ENCODE measurements at regions not wholly inside any gene's neighbourhood (a gene's known extent, or its start where the extent isn't known, plus 50 kb on each side); places are given as distances from the start of the nearest gene placed in this dataset.

DNA sequence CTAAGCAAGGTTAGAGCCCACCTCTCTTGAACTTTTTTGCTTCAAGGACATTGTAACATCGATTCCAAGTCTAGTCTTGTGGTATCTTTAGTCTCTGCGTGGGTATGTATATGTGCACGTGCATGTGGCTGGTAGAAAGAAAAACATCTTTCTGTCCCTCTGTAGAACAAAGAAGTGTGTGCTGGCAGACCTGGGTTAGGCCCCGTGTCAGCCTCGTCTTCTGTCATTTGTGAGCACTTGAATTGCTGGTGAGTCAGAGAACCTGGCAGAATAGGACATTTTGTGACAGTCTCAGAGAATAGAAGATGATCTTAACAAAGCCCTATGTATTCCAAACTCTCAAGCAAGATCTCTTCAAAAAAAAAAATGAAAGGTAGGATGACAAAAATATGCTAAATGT, 102.2 kb upstream of the ATP10A start:
- no peak for DNase-seq (ENCODE audit: low read depth in 2 of 2)

DNA sequence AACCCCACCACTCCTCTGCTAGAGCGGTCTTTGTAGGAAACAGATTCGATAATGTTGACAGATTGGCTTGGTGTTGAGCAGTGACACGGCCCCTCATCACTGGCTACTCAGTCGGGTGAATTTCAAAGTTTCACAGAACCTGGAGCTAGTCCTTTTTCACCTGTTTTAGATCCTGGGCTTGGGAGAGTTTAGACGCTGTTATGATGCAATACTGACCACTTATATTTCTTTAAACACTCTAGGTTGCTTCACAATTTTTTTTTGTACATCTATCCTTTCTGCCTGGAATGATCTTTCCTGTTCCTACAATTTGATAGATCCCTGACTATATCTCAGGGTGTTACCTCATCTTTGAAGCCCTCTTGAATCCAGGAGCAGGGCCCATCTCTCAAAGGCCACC, 97.1 kb upstream of the ATP10A start:
- no peak for DNase-seq (ENCODE audit: low read depth in 2 of 2)

DNA sequence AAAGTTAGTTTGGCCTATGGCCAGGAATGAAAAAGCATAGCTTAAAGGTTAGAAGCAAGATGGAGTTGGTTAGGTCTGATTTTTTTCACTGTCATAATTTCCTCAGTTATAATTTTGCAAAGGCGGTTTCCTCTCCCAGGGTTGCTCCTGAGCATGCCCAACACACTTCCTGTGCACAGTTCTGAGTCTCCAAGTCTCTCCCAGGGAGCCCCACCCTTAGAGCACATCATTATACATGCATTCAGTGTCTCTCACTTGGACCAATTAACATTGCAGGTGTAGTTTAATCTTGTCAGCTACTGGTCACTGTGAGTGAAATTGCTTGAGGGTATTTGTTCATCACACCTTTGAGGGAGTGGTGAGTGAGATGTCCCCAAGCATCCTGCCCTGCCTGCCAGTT, 96.0 kb upstream of the ATP10A start:
- DNase-seq (ENCODE audit: low read depth in 2 of 2), result no peak

GRCh38 chr15:25955628-25956027, 92.5 kb upstream of the ATP10A start:
- DNase-seq (ENCODE audit: low read depth in 2 of 2), result no peak

DNA sequence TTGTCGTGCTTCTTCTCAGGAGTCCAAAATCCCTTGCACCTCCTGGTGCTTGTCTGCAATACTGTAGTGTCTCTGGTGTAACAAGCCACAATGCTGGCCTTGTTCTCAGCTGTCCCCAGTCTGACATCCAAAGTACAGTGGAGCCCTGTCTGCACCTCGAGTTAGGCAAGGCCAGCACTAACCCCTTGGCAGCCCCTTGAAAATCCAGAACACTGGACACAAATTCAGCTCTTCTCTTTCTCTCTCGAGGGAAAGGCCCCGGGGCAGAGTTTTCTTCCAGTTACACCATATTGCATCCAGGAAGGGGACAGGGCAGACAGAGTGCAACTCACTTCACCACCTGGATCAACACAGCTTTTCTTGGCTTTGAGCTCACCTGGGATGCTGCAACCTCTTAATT, 91.3 kb upstream of the ATP10A start:
- no peak for DNase-seq (ENCODE audit: low read depth in 2 of 2)

- no peak for DNase-seq (ENCODE audit: low read depth in 2 of 2)
Measured at GRCh38 chr15:25950014-25950413, 86.9 kb upstream of the ATP10A start.

DNA sequence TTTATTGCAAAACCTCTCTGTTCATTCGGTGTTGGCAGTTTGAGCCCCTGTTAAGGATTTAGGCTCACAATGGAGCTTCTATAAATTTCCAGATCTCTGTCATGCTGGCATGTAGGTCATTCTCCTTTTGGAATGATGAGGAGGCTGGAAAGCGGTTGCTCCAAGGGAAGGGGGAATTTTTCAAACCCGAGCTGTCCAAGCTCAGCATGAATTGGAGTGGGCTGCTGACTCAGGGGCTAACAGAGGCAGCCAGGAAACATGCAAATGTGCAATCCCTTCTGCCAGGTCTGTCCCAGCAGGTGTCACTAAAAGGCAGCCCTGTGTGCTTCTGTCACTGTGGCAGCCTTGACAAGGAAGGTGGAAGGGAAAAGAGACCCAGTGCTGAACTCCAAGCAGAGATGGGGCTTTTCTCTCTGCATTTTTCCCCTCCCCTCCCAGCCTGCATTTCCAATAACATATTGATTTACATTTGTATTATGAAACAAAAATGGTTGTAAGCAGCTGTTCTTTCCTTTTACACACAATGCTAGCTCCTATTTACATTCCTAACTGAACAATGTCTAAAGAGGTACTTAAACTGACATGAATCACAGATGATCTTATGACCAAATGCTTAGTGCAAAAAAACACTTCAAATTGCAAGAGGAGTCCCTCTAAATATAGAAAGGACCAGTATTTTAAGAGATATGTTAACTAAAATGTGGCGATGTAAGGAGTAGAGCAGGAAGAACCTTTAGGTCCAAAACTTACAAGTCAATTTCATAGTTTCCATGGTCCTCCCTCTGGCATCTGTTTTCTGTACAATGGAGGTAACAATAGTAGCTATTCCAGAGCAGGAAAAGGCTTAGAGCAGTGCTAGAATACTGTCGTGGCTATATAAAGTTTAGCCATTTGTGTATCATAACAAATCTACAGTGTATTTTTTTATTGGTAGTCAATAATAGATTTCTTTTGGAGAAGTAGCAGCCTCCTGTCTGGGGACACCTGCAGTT, 84.5 kb upstream of the ATP10A start:
- DNase-seq (ENCODE audit: low read depth in 2 of 2), result no peak

- no peak for DNase-seq (ENCODE audit: low read depth in 2 of 2)
Measured at GRCh38 chr15:25946241-25946805, 83.2 kb upstream of the ATP10A start.

- no peak for DNase-seq (ENCODE audit: low read depth in 2 of 2)
Measured at GRCh38 chr15:25944386-25944785, 81.3 kb upstream of the ATP10A start.

- no peak for DNase-seq (ENCODE audit: low read depth in 2 of 2)
Measured at GRCh38 chr15:25943831-25944230, 80.7 kb upstream of the ATP10A start.

GRCh38 chr15:25939122-25939521, 76.0 kb upstream of the ATP10A start:
- no peak for DNase-seq (ENCODE audit: low read depth in 2 of 2)

GRCh38 chr15:25937796-25938195, 74.7 kb upstream of the ATP10A start:
- DNase-seq (ENCODE audit: low read depth in 2 of 2), result no peak

DNA sequence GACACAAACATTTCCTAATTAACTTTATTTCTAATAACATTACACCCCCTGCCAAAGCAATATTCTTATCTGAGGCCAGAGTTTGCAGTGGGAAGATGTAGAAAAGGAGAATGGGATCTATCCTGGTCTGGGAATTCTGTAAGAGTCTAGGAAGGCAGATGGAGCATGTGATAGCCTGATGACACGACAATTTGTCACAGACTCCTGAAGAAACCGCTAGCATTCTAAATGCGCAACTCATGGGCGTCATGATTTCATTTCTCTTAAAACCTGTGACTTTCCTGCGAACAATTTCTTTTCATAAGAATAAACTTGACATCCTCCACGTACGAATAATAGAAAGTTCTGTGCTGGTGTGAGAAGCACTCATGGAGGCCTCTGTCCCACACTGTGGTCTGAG, 72.9 kb upstream of the ATP10A start:
- DNase-seq (ENCODE audit: low read depth in 2 of 2), result no peak

GRCh38 chr15:25933456-25934158, 70.5 kb upstream of the ATP10A start:
- peak; percentile 25 to 27 for DNase-seq (ENCODE audit: low read depth in 2 of 2)

DNA sequence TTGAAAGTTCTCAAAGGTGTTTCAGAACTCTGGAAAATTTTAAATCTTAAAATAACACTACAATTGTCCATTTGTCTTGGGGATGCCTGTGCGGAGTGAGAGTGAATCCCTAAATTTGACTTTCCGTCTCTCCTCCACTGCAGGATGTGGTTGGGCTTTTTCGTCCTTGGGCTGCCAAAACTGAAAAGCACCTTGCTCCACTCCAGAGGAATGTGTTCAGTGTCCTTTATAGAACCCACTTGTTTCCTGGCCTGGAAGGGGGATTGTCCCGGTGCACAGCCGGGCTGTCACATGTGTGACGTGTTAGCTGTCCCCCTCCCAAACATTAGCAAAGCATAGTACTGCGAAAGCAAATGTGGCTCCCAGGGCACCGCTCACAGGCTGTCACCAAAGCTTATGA, 69.6 kb upstream of the ATP10A start:
- no peak for DNase-seq (ENCODE audit: low read depth in 2 of 2)

DNA sequence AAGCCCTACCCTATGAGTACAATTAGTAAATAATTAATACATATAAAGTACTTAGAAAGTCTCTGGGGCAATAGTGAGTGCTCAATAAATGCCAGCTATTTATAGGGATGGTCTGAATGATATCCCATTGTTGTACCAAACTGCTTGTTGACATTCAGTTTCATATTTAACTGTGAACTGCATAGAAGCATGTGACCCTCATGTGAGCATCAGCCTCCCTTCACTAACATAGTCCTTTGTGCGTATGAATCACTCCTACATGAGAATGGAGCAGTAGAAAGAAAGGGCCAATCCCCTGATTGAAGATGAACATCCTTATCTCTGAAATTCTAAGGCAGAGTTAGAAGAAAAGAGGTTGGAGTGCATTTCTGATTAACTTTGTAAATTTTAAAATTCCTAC, 68.7 kb upstream of the ATP10A start:
- no peak for DNase-seq (ENCODE audit: low read depth in 2 of 2)

GRCh38 chr15:25930931-25931330, 67.8 kb upstream of the ATP10A start:
- no peak for DNase-seq (ENCODE audit: low read depth in 2 of 2)

All from stimulated activated CD8-positive, alpha-beta memory T cell treated with anti-CD3 and anti-CD28 coated beads, Interleukin-15, amount 100 ng/mL, for 4 hours (primary cell).